ENCODE measurements at regions not wholly inside any gene's neighbourhood (a gene's known extent, or its start where the extent isn't known, plus 50 kb on each side); places are given as distances from the start of the nearest gene placed in this dataset.

DNA sequence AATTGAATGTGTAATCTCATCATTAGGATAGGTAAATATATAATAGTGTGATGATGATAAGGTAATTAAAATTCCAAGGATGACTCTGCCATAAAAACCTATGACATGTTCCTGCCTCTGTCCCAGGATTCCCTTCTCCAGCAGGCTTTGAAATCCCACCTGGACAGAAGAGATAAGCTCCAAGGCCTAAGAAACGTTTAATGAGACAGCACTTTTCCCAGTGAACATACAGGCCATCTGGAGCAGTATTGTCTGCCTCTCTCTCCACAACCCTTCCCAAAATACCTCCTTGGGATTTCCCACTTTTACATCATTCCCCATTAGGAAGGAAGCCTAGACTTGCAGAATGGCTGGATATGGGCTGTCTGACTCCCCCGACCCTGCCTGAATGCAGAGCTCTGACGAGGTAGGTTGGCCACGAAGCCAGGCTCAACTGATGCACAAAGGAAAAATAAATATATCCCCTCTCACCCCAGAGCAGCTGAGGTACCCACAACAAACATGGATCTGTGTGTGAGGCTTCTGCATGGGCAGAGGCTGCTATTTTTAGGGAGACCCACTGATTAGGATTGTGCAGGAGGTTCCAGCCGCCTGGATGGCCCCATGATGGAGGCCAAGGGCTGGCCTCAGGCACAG, 71.0 kb downstream of the TMPRSS5 start:
- H3K27ac Mint-ChIP-seq: no peak overlapping the region
- peaks cover 6% of the 10 kb centered on the region for H3K9me3 Mint-ChIP-seq
- no peaks in the 10 kb centered on the region for H3K36me3 Mint-ChIP-seq
- H3K4me1 Mint-ChIP-seq: no peaks in the 10 kb centered on the region
- no peak for ATAC-seq
- no peak overlapping the region for H3K4me3 Mint-ChIP-seq
- peaks cover 38% of the 10 kb centered on the region for H3K27me3 Mint-ChIP-seq

DNA sequence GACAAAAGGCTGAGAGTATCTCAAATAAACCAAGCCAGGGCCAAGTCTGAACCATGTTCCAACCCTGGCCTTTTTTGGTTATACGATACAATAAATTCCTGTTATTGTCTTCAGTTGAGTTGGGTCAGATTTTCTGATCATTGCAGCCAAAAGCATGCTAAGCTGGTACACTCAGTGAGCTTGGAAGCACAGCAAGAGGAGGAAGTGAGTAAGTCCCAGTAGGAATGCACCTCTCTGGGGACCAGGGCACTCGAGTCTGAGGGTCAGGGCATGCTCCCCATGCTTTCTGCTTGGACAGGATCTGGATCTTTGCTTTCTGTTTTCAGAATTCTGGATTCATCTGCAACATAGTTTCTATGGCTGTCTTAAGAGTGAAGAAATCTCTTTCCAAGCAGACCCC, 73.1 kb downstream of the TMPRSS5 start:
- Mint-ChIP-seq H3K4me3 (no peak overlapping the region), H3K36me3 (no peaks in the 10 kb centered on the region), H3K27ac (no peak overlapping the region), H3K27me3 (peaks cover 29% of the 10 kb centered on the region), H3K4me1 (no peaks in the 10 kb centered on the region), H3K9me3 (peaks cover 6% of the 10 kb centered on the region)
- no peak for ATAC-seq

DNA sequence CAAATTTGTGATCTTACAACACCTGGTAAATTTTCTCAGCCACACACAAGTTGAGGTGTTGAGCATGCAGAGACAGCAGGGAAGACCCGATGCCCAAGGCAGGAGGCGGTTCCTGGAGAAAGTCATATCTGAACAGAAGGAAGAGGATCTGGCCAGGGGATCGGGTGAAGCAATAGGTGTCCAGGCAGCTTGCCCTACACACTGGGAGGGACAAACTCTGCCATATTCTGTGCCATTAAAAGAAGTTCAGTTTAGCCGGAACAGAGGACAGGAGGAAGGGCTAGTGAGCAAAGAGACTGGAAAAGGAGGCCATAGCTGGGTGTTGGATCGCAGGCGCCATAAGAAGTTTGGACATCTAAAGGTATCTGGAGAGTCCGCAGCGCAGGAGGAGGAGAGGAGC, 76.5 kb downstream of the TMPRSS5 start:
- H3K27me3 Mint-ChIP-seq: peaks cover 29% of the 10 kb centered on the region
- no peak overlapping the region for H3K27ac Mint-ChIP-seq
- no peaks in the 10 kb centered on the region for H3K4me1 Mint-ChIP-seq
- H3K36me3 Mint-ChIP-seq: no peaks in the 10 kb centered on the region
- no peaks in the 10 kb centered on the region for H3K9me3 Mint-ChIP-seq
- no peak overlapping the region for H3K4me3 Mint-ChIP-seq
- ATAC-seq: no peak

DNA sequence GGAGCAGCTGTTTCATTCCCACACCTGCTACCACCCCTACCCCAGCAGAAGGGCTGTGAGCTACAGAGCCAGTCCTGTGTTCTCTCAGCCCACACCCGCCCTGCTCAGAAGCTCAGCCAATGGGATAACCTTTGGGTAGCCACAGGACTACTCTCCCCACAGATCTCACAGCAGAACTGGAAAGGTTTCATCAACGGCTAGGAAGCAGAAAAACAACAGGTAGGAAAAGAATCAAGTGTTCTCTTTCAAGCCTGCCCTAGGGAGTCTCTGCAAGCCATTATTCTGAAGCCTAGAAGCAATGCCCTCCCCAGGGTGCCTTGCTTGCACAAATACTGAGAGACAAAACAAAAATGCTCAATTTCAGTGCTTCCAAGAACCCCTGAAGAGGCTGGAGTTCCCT, 77.2 kb downstream of the TMPRSS5 start:
- peaks cover 29% of the 10 kb centered on the region for H3K27me3 Mint-ChIP-seq

DNA sequence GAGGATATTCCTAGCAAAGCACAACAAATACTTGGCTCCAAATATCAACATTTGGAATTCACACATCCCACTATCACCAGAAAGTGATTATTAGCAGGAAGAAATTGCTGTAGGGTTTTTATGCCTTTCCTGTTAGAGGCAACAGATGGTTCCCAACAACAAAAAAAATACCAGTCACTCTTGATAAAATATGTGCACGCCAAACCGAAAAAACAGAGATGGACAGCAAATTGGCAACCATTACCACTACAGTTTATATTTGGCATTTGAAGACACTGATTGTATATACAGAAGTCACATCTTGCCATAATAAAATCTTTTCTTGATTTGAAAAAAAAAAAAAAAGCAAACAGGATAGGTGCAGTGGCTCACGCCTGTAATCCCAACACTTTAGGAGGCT, 78.2 kb downstream of the TMPRSS5 start:
- H3K4me3 Mint-ChIP-seq: no peak overlapping the region
- no peaks in the 10 kb centered on the region for H3K4me1 Mint-ChIP-seq
- ATAC-seq: no peak
- H3K27me3 Mint-ChIP-seq: peaks cover 29% of the 10 kb centered on the region
- no peaks in the 10 kb centered on the region for H3K36me3 Mint-ChIP-seq
- H3K27ac Mint-ChIP-seq: no peak overlapping the region
- H3K9me3 Mint-ChIP-seq: no peaks in the 10 kb centered on the region

More for the DNA sequence above, 77.2 kb downstream of the TMPRSS5 start:
- Mint-ChIP-seq H3K36me3 (no peaks in the 10 kb centered on the region), H3K4me3 (no peak overlapping the region), H3K4me1 (no peaks in the 10 kb centered on the region), H3K27ac (no peak overlapping the region), H3K9me3 (no peaks in the 10 kb centered on the region)
- no peak for ATAC-seq

DNA sequence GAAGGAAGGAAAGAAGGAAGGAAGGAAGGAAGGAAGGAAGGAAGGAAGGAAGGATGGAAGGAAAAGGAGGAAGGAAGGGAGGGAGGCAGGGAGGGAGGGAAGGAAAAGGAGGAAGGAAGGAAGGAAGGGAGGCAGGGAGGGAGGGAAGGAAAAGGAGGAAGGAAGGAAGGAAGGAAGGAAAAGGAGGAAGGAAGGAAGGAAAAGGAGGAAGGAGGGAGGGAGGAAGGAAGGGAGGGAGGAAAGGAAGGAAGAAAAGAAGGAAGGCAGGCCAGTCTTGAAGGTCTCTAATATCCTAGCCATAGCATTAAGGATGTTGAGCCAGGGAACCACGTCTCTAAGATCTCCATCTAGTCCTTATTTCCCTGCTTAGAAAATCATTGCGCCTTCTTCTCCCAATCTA, 78.8 kb downstream of the TMPRSS5 start:
- H3K9me3 Mint-ChIP-seq: no peaks in the 10 kb centered on the region
- ATAC-seq: no peak
- peaks cover 34% of the 10 kb centered on the region for H3K27me3 Mint-ChIP-seq
- no peak overlapping the region for H3K4me3 Mint-ChIP-seq
- no peak overlapping the region for H3K27ac Mint-ChIP-seq
- H3K36me3 Mint-ChIP-seq: no peaks in the 10 kb centered on the region
- H3K4me1 Mint-ChIP-seq: no peaks in the 10 kb centered on the region

DNA sequence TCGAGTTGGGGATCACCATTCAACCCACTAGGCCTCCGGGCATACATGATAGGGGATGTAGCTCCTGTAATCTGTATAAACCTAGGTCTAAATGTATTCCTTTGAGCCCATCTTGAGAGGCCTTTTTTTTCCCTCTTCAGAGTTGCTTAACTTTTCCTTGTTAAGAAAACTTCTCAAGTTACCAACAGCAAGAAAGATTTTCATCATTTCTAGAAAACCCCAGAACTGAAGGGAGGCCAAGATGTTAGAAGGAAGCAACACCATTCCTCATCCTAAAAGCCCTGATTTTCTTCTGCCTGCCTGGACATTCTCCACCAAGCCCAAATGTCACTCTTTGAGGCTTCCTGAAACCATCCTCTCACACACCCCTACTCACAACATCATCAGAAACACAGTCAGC, 79.4 kb downstream of the TMPRSS5 start:
- no peak overlapping the region for H3K4me3 Mint-ChIP-seq
- H3K27me3 Mint-ChIP-seq: peaks cover 34% of the 10 kb centered on the region
- no peak overlapping the region for H3K27ac Mint-ChIP-seq
- H3K36me3 Mint-ChIP-seq: no peaks in the 10 kb centered on the region
- no peak for ATAC-seq
- H3K4me1 Mint-ChIP-seq: no peaks in the 10 kb centered on the region
- H3K9me3 Mint-ChIP-seq: no peaks in the 10 kb centered on the region

DNA sequence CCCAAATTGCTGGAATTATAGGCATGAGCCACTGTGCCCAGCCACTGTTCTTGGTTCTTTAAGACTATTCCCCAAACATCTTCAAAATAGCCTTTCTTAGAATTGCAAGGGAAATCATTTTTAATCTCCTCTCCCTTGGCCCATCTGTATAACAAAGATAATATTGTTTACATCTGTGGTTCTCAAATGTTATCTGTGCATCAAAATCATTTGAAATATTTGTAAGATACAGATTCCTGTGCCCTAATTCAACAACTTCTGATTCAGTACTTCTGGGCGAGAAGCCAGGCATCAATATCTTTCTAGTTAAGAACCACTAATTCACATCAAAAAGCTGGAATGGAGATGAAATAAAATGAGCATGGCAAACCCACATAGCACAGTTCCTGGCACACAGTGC, 83.0 kb downstream of the TMPRSS5 start:
- Mint-ChIP-seq H3K27me3 (peaks cover 10% of the 10 kb centered on the region), H3K4me3 (no peak overlapping the region), H3K4me1 (no peaks in the 10 kb centered on the region), H3K9me3 (peaks cover 3% of the 10 kb centered on the region), H3K36me3 (no peaks in the 10 kb centered on the region), H3K27ac (no peak overlapping the region)
- ATAC-seq: no peak

DNA sequence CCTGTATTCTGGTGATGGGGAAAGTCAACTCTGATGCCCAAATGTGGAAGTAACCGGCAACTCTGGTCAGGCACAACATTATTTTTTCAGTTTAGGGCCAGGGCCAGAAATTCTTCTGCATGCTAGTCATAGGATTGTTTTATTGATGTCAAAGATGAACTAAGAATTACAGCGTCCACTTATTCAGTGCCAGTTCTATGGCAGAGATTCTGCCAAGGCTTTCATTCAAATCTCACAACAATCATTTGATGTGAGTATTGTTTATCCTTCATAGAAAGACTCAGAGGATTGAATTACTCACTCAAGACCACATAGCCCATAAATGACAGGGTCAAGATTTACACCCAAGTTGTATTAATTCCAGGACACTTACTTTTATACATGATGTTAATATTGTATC, 87.7 kb downstream of the TMPRSS5 start:
- H3K4me1 Mint-ChIP-seq: peaks cover 8% of the 10 kb centered on the region
- no peak overlapping the region for H3K27ac Mint-ChIP-seq
- H3K9me3 Mint-ChIP-seq: peaks cover 3% of the 10 kb centered on the region
- no peaks in the 10 kb centered on the region for H3K36me3 Mint-ChIP-seq
- no peak overlapping the region for H3K4me3 Mint-ChIP-seq
- H3K27me3 Mint-ChIP-seq: peaks cover 21% of the 10 kb centered on the region
- no peak for ATAC-seq

DNA sequence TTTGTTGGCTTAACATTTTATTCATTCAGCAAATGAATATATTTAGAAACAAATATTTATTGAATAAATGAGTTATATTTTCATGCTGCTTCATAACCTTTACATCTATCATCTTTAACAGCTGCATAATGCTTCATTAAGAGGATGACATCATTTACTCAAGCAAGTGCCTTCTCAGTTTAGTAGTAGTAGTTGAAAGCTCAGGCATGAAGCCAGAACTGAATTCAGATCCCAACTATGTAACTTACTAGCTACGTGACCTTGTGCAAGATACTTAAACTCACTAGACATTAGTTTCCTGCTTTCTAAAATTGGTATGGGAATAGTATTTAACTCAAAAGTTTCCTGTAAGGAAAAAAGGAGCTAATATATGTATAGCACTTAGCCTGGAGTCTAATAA, 90.3 kb downstream of the TMPRSS5 start:
- Mint-ChIP-seq H3K27ac (no peak overlapping the region), H3K9me3 (peaks cover 3% of the 10 kb centered on the region), H3K27me3 (peaks cover 19% of the 10 kb centered on the region), H3K4me1 (peaks cover 8% of the 10 kb centered on the region), H3K4me3 (no peak overlapping the region), H3K36me3 (no peaks in the 10 kb centered on the region)
- no peak for ATAC-seq

DNA sequence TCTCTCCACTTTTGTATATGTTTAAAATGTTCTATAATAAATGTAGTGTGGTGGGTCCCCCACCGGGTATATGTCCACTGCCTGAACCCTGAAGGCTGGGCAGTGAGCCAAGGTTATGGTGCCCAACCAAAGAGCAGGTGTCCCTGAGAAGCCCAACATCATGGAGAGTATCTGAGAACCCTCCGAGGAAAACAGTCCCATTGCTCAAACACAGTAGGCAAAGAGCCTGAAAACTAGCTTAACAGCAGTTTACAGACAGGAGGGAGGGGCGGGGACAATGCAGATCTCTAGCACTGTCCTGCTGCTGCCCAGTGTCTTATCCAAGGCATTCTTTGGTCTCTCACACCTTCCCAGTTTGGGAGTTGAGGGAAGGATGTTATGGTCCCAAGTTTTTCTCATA, 91.0 kb downstream of the TMPRSS5 start:
- Mint-ChIP-seq H3K27ac (no peak overlapping the region), H3K27me3 (peaks cover 19% of the 10 kb centered on the region), H3K9me3 (peaks cover 3% of the 10 kb centered on the region), H3K36me3 (no peaks in the 10 kb centered on the region), H3K4me3 (no peak overlapping the region), H3K4me1 (peaks cover 8% of the 10 kb centered on the region)
- no peak for ATAC-seq

DNA sequence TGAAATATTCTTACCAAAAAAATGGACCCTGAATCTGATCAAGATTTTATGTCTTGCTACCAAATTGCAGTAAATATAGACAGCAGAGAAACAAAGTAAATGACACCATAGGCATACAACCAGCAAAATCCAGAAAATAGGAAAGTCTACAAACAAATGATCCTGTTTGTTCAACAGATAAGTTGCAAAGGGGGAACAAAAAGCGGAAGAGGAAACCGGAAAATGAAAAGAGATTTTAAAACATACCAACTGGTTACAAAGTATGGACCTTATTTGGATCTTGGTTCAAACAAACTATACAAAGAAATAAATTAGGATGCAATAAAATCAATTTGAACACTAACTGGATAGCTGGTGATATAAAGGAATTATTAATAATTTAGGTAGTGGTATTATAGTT, 92.0 kb downstream of the TMPRSS5 start:
- no peak for ATAC-seq
- H3K9me3 Mint-ChIP-seq: no peaks in the 10 kb centered on the region
- peaks cover 19% of the 10 kb centered on the region for H3K27me3 Mint-ChIP-seq
- no peak overlapping the region for H3K27ac Mint-ChIP-seq
- peaks cover 8% of the 10 kb centered on the region for H3K4me1 Mint-ChIP-seq
- no peak overlapping the region for H3K4me3 Mint-ChIP-seq
- H3K36me3 Mint-ChIP-seq: no peaks in the 10 kb centered on the region

DNA sequence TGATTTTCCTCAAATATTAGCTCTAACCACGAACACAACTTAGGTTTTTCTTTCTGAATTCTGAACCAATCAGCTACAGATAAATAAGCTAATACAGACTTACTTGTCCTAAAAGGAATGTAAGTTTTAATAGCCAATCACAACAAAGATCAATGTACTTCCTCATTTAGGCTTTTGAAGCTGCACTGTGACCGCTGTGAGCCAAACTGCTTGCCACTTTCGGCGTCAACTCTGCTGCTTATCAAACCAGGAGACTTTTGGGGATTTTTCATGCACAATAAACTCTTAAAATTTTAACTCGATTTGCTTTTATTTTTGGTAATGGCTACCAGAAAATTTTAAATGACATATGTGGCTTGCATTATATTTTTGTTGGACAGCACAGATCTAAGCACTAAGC, 92.5 kb downstream of the TMPRSS5 start:
- Mint-ChIP-seq H3K4me3 (no peak overlapping the region), H3K27me3 (peaks cover 19% of the 10 kb centered on the region), H3K27ac (no peak overlapping the region), H3K4me1 (peaks cover 8% of the 10 kb centered on the region), H3K36me3 (no peaks in the 10 kb centered on the region), H3K9me3 (no peaks in the 10 kb centered on the region)
- ATAC-seq: no peak

DNA sequence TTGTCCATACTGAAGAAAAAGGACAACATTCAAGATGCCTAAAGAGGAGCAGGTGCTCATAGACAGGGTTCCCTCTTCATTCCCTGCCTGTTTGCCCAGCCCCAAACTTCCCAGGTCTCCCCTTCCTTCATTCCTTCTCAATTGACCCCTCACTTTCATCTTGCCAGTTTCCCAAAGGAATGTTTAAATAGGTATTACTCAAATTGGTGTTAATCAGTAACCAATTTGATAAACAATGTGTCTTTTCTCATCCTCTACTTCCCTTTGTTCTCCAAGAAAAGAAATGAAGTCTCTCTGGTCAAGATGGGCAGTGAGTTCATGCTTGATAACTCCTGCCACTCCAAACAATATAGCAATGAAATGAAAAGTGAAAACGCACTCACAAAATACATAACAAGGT, 101.9 kb downstream of the TMPRSS5 start:
- H3K36me3 Mint-ChIP-seq: no peaks in the 10 kb centered on the region
- no peak for ATAC-seq
- no peak overlapping the region for H3K4me3 Mint-ChIP-seq
- H3K27me3 Mint-ChIP-seq: peaks cover 10% of the 10 kb centered on the region
- no peak overlapping the region for H3K27ac Mint-ChIP-seq
- H3K9me3 Mint-ChIP-seq: peaks cover 6% of the 10 kb centered on the region
- H3K4me1 Mint-ChIP-seq: no peaks in the 10 kb centered on the region

DNA sequence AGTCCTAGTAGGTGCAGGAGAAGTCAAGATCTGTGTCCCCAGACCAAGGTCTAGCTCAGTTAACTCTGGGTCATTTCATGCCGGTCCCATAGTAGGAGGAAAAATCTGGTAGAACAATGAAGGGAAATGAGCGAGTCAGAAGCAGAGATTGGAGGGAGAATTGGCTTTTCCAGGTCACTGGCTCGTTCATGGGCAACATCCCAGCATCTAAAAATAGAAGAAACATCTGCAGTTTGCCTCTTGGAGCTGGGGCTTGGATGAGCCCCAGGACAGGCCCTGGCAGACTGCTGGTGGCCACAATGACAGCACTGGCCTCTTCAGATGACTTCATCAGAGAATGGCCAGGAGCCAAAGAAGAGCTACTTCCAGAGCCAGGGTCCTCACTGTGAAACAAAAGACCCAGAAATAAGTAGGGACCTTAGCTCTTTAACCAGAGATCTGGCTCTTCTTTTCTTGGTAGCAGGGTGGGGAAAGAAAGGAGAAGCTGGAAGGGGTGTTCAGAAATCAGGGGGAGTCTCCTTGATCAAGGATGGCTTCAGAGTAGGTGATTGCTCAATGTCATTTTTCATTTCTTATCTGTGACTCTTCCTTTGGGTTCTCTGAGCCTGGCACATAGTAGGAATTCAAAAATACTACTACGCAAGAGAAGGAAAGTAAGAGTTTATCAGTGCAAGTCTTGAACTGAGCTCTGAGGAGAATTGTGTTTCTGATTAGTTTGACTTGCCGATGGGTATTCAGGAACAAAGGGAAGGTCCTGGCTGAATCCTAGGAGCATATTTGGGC, 102.6 kb downstream of the TMPRSS5 start:
- Mint-ChIP-seq H3K4me1 (no peaks in the 10 kb centered on the region), H3K36me3 (no peaks in the 10 kb centered on the region), H3K27me3 (peaks cover 18% of the 10 kb centered on the region), H3K27ac (no peak overlapping the region), H3K4me3 (no peak overlapping the region), H3K9me3 (peaks cover 6% of the 10 kb centered on the region)
- no peak for ATAC-seq

DNA sequence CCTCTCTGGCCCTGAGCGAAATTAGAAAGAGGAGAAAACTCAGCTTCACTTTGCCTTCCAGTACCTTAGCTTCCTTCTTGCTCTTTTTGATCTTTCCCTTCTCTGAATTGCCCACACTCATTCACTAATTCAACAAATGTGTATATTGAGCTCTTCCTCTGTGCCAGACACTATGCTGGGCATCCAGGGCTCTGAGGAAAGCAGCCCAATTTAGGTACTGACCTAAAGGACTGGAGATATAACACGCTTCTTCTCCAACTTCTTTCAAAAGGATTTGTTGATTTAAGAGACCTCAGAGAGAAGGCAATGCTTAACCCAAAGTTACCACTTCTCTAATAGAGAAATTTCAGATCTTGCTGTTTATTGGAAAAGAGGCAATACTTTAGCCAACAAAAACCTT, 103.6 kb downstream of the TMPRSS5 start:
- Mint-ChIP-seq H3K4me3 (no peak overlapping the region), H3K4me1 (no peaks in the 10 kb centered on the region), H3K27me3 (peaks cover 27% of the 10 kb centered on the region), H3K9me3 (peaks cover 6% of the 10 kb centered on the region), H3K27ac (no peak overlapping the region), H3K36me3 (no peaks in the 10 kb centered on the region)
- no peak for ATAC-seq

All from stimulated activated memory B cell treated with anti-CD40 and anti-IgM and Interleukin-4, amounts not matched to agents 10 μg/mL and 1 μg/mL and 100 μg/mL, for 72 hours (primary cell).